ENCODE measurements at regions not wholly inside any gene's neighbourhood (a gene's known extent, or its start where the extent isn't known, plus 50 kb on each side); places are given as distances from the start of the nearest gene placed in this dataset.

DNA sequence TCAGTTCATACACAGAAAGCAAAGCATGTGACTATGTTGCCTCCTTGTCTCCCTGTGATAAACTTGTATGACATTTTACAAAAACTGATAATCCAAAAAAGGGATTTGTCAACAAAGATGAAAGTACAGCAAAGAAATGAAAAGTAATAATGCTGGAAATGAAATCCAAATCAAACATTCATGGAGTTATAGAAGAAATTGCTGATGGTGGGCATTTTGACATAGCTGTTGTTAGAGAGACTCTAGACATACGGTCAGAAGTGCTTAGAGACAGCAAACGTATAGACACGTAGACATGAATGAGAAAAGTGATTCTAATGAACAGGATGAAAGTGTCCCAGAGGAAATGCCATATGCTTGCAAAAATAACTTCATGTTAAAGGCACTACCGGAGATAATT lies 186.9 kb upstream of the RGMB start:
- DNase-seq = no peak

DNA sequence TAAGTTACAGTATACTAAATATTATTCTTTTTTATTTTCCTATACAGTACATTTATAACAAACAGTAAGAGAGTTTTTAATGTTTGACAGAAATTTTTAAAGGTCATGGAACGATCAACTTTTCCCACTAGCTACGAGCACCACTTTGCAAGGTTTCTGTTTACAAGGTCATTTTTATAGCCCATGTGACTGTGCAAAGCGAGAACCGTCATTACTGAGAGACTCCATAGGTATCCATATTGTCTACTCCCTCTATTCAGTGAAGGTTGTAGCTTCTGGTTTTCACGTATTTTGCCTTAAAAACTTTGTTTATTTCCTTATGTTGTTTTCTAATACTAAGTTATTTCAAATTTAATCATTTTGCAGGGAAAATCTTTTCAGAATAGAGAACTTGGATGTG lies 186.3 kb upstream of the RGMB start:
- DNase-seq = no peak

DNA sequence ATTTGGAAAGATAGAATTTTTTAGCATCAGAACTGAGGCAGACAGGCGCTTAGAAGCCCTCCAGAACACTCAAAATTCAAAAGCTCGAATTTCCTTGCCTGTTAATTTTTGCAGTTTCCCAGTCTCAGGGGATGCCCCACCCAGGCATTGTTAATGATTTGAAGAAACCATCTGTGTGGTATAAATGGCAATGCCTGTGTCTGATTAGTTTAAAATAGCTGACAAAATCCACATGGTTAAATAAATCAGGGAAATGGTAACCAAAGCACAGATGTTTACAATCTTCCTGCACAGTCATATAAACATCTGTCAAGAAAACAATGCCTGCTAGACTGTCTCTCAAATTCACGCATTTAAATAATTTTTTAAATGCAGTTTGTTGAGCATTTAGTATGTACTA lies 185.2 kb upstream of the RGMB start:
- DNase-seq = no peak

DNA sequence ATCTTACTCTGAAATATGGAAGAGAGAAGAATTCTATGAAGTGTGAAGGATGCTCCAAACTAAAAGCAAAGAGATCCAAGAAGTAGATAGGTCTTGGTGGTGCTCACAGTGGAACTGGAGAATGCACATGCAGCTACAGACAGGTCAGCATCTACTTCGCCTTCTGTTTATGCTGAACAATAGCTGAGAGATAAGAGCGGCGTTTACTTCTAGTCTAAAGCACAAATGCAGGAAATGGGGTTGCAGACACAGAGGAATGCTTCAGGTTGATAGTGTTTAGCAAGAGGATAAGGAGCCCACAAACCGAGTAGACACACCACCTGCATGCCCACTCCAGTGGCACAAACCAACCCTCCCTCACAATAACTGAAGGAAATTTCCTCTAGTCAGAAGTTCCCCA lies 180.0 kb upstream of the RGMB start:
- no peak for DNase-seq

DNA sequence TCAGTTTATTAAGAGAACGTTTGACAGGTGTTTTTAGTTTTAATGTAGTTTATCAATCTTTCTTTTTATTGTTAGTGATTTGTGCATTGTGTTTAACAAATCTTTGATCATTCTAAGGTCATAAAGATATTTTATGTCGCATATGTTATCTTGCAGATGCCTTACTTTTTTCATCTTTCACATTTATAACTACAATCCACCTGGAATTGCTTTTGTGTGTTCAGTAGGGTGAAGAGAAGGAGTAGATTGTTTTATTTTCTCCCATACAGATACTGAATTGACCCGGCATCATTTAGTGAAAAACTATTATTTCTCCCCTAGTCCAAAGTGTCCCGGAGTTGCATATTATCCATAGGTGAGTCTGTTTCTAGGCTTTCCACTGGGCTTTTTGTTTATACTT lies 179.4 kb upstream of the RGMB start:
- DNase-seq = no peak

DNA sequence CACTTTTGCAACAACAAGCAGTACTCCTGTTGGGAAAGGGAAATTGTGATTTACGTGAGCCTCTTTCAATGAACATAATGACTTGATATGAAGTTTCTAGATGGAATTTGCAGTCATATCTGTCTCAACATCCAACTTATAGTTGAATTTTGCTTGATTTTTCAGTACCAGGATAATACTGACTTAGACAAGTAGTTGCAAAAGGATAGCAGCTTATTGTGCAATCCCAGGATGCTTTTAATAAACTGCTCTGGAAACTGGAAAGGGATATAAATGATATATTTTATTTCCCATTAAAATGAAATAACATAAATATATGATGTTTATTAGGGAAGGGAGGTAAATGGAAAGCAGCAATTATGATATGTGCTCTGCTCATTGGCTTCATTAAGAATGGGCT lies 174.4 kb upstream of the RGMB start:
- DNase-seq = no peak

DNA sequence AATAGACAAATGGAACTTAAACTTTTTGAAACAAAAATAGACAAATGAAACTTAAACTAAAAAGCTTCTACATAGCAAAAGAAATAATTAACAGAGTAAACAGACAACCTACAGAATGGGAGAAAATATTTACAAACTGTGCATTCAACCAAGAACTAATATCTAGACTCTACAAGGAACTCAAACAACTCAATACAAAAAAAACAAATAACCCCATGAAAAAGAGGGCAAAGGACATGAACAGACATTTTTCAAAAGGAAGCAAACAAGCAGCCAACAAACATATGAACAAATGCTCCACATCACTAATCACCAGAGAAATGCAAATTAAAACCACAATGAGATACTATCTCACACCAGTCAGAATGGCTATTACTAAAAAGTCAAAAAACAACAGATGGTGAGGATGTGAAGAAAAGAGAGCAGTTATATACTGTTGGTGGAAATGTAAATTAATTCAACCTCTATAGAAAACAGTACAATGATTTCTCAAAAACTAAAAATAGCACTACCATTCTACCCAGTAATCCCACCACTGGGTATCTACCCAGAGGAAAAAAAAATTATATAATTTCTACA lies 170.8 kb upstream of the RGMB start:
- no peak for DNase-seq

DNA sequence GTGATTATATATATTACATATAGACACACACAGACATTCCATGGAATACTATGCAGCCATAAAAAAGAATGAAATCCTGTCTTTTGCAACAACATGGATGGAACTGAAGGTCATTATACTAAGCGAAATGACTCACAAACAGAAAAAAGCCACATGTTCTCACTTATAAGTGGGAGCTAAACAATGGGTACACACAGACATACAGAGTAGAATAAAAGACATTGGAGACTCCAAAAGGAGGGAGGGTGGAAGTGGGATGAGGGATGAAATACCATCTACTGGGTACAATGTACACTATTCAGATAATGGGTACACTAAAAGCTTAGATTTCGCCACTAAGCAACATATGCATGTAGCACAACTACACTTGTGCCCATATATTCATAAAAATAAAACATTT lies 170.0 kb upstream of the RGMB start:
- no peak for DNase-seq

DNA sequence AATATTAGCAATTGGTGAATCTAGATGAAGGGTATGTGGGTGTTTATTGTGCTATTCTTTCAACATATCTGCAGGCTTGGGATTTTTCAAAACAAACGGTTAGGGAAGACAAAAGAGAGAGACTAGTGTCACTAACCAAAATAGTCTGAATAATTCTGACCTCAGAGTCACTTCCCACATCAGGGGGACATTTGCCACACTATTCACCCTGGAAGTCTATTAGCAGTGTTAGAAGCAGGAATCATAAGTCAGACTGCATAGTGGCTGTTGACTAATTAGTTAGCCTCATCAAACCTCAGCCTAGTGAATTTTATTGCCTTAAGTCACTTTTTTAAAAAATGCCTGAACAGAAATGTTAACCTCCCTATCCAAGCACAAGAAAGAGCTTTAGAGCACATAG lies 169.2 kb upstream of the RGMB start:
- no peak for DNase-seq

DNA sequence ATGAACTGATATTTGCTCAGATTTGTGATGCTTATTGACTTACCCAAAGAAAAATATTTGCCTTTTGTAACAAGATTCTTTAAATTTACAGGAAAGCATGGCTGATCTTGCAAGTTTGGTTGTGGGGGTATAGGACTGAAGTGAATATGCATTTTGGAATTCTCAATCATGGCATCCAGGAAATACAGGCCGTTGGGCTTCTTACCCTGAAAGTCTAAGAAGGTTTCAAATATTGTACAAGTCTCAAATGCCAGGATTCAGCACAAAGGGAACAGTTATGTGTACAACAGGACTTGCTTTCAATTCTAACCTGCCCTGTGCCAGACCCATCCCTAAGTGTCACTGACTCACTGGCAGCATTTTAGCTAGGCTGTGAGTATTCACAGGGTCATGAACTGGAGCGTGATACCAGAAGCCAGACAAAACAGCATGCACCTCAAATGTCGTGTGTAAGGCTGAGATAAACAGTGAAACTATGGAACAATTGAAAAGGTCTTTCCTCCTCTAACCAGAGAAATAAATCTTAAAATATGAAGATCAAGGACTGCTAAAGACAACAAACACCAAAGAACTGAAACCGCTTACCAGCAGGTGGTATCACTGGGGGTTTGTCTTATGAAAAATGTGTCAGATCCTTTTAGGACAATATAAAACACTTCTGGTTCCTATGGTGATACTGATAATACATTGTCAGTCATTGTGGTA lies 168.6 kb upstream of the RGMB start:
- DNase-seq = no peak

DNA sequence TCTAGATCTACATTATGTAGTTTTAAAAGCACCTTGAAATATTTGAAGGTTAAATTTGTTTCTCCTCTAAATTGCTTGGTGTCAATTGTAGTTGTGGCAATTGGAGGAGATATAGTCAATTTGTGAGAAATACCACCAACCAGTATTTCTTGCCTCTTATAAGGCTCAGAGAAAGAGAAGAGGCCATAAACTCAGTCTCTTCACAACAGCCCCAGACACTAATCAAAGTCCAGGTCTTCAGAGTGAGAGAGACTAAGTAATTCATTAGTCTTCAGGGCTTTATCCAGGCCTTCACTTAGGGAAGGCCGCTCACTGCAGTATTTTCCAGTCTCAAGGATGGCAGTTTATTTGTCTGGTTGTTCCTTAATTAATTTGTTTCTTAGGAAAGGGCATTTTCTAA lies 168.0 kb upstream of the RGMB start:
- no peak for DNase-seq

DNA sequence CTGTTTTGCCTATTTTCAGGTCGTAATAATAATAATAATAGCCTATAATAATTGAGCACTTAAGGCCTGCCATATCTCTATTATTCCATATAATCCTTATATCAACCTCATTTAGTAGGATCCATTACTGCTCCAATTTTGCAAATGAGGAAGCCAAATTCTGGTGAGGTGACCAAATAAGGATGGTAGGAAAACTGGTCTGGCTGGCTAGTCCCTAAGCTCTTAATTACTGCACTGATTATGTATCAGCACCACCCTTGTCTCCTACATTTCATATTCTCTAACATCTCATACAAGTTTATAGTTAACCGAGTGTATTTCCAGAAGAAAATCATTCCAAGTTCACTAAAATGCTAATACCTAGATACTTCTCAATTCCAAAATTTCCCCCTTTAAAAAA lies 166.5 kb upstream of the RGMB start:
- DNase-seq = no peak

DNA sequence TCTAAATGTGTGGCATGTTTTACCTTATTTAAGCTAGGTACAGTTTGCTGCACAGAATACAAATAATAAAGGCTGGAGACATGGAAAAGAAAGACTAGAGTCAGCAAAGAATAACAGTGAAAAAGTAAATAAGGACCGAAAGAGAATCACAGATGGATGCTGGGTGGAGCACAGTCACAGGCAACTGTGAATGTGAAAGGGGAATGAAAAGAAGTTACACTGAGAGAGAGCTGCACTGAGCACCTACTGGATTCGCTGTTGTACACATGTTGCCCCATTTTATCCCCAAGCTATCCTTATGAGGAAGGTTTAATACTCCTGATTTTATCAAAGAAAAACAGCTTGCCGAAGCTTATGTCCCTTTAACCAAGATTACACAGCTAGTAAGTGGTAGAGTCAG lies 165.4 kb upstream of the RGMB start:
- no peak for DNase-seq

DNA sequence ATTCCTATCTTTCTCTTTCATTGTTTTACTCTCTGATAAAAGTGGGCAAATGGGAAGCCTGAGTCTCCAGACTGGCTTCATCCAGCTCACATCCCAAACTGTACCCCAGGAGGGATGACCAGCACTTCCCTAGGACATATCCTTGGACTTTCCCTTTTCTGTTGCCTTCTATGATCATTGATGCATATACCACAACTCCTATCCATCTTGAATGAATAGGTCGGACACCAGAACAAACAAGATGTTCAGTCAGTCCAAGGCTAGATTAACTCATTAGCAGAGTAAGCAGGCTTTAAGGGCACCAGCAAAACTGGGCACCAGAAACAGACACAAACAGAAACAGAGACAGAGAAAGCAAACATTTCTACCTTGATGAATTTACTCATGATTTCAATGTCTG lies 159.1 kb upstream of the RGMB start:
- no peak for DNase-seq

DNA sequence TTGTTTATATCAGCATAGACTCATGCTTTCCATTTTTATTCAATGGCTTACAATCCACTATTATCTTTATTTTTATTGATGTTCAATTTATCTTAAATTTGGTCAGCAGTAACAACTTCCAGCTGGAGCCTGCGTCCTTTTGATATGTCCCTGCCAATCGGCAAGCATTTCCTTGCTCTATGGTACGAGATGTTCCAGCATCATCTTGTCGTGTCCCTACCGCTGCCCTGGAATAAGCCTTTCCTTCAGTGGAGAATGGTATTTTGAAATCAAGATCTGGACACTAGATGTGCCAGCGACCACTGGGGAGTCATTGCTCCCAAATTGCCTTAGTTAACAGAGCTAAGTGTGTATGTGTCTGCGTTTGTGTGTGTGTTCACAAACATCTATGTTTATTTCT lies 151.6 kb upstream of the RGMB start:
- DNase-seq = no peak

DNA sequence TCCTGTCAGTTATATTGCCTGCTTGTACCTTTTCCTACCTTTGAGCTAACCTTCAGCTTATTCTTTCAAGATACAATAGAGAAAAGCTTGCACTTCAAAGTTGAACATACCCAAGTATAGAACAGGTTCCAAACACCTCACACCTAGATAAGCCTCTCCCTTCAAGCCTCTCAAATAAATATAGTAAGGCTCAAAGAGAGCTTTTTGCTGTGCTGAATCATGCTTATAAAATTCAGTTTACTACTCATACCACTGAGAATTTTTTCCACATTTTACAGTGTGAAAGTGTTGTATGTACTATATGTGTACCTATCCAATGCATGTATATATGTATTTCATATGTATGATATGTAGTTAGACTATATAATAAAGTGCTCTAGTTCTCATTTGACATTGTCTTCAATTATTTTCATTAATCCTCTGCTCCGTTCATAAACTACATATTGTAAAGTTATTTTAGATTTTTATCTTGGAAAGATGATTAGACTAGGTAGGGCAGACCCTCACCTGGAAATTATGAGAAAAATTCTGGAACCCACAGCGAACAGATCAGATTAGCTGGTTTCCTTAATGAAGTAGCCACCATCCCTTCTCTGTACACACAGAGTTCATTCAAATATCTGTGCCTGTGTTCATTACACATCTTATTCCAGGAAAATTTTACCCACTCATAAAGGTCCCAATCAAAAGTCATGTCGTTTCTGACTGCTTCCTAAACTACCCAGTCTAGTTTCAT lies 149.2 kb upstream of the RGMB start:
- no peak for DNase-seq

DNA sequence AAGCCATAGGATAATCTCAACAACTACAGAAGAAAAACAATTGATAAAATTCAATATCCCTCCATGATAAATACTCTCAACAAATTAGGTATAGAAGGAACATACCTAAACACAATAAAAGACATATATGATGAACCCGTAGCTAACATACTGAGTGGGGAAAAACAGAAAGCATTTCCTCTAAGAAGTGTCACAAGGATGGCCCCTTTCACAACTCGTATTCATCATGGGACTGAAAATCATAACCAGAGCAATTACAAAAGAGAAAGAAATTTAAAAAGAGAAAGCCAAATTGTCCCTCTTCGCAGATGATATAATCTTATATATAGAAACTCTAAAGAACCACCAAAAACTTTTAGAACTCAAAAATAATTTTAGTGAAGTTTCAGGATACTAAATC lies 146.3 kb upstream of the RGMB start:
- no peak for DNase-seq

DNA sequence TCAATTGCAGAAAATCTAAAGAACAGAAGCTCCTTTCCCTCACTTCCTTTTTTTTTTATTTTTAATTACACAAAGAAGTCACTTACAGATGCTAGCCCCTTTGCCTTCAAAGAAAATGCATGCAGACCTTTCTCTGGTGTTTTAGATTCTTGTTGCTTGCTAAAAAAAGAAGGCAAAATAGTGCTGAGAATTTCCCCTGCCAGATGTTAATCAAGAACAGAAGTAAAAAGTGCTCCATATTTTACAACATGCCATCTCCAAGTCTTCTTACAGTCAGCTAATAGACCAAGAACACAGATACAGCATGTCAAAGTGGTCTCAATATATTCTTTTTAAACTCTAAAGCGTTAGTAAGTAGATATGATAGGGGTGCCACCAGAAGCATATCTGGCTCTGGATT lies 142.8 kb upstream of the RGMB start:
- no peak for DNase-seq

DNA sequence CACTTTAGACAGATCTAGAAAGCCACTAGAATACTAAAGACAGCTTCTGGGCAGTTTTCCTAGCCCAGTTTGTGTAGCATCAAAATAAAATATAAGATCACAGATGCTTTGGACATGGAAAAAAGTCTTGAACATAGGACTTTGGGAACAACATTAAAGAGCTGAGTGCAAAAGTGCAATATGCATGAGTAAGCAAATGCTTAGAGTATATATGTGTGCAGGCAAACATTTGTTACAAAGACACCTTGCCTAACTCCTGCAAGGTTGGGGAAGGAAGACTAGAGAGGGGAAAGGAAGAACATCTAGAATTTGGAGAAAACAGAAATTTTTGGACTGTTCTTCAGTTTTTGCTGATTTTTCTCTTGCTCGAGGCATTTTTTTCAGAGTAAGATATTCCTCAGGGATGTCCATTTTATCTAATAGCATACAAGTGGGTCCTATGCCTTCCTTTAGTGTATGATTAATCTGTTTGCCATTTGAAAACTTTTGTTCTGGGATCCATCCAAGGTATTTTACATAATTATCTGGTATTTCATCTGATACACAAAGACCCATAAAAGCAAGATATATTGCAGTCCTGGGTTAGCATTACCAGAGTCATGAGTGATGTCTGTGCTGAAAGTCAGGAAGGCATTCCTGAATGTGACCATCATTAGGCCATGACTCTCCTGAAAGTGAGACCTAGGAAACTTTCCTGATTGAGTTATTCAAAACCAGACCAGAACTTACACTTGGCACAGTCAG lies 142.0 kb upstream of the RGMB start:
- DNase-seq = no peak

DNA sequence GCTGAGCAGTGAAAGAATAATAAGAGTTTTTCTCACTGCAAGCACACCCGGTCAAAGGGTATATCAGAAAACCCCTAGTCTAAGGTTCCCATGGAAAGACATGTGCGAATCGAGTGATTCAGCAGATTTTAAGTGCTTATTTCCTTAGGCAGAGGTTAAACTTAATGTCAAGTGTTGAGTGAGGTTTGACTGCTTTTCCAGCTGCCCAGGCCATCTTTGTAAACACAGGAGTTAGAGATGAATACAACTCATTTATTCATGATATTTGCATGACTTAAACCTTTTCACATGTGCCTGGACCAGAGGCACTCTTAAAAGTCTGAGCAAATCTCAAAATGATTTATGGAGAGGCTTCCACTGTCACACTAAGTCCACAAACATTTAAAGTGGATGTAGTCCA lies 137.8 kb upstream of the RGMB start:
- DNase-seq = no peak

DNA sequence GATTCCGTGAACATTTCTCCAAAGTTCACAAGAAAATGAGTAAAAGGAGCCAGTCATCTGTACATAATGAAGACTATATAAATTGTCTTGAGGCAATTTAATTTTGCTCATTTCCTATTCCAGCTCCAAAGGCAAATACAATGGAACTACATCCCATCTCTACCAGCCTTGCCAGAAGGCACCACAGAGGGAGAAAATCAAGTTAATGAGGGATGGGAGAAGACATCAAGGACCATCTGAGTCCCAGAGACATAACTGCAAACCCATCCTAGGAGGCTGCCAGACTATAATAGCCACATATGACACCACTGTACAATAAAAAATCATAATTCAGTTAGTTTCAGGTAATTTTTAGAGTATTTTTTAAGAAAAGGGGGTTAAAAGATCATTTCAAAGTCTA lies 136.3 kb upstream of the RGMB start:
- DNase-seq = no peak

DNA sequence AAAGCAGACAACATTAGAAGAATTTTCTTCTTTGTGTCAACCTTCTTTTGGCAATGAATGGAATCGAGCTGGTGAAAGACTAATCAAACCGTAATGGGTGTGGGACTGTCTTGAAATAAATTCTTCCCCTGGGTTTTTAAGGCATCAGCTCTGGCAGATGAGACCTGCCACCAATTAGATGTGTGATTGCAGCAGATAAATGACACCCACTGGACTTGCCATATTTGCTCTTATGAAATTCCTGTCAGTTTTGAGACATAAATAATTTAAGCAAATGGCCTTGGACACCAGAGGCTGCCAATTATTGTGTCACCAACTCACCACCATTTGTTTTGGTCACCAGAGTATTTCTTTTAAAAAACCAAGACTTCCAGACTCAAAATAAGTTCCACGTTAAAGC lies 135.9 kb upstream of the RGMB start:
- DNase-seq = no peak

DNA sequence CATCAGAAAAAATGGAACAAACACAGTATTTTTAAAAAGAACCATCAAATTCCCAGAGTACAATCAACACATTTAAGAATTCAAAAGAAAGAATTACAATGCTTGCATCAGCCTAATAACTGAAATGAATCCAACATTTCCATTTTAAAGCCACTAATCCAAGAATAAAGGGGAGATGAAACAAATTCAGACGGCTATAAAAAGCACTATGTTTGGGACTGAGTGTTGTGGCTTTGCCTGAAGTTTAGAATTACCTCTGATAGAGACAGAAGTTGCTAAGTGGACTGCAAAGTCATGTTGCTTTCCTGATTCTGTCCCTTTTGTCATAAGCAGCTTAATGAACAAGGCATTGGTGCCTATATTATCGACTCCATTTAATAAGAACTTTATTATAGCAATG lies 135.4 kb upstream of the RGMB start:
- no peak for DNase-seq

DNA sequence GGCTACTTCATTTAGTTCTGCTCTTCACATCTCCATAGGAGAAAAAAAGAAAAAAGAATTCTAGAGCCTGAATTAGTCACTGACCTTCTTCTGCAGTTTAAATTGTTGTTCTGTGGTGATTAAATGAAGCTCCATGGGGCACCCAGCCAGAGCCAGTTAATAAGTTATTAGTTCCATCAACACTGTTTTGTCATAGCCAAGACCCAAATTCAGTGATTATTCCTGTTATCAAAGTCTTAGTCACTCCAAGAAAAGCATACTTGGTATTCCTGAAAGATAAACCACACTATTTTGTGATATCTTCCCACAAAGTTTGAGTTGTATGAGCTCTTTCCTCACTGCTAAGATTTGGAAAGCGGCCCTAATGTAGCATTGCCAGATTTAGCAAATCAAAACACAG lies 134.8 kb upstream of the RGMB start:
- no peak for DNase-seq

Measured in hippocampal formation (tissue), 2 donors.